ENCODE measurements at regions not wholly inside any gene's neighbourhood (a gene's known extent, or its start where the extent isn't known, plus 50 kb on each side); places are given as distances from the start of the nearest gene placed in this dataset.

- DNase-seq: no peak
- Histone ChIP-seq H3K27me3 (no peaks in the 10 kb centered on the region), H3K9me3 (no peaks in the 10 kb centered on the region), H3K36me3 (no peaks in the 10 kb centered on the region), H3K4me1 (no peaks in the 10 kb centered on the region), H3K4me3 (no peak overlapping the region), H3K27ac (no peak overlapping the region)
- in situ Hi-C loops (cut with MboI; ENCODE audit: low pct_ligation_motif_present in 1 of 4, low pct_unique_long_range_greater_than_20kb in 1 of 4, low sequenced_read_pairs in 3 of 4): no loop called here
- intact Hi-C loops (cut with DNase I; ENCODE audit: low total_unique reads): no loop called here
- no peak for TF ChIP-seq EP300 (IDR thresholded peaks at IDR 0.05; ENCODE audit: low read depth)
- TF ChIP-seq CTCF (IDR thresholded peaks at IDR 0.05): no peak
- no peak for TF ChIP-seq POLR2A (IDR thresholded peaks at IDR 0.05)
- TF ChIP-seq POLR2AphosphoS5 (IDR thresholded peaks at IDR 0.05): no peak
- WGBS, 2 donors (ENCODE audit: low coverage in 1 of 2): 86 to 98% methylated on average over 3 to 5 of the region's 5 CpGs
Observed at GRCh38 chr12:90153827-90154226, 445.2 kb upstream of the ATP2B1 start.

DNA sequence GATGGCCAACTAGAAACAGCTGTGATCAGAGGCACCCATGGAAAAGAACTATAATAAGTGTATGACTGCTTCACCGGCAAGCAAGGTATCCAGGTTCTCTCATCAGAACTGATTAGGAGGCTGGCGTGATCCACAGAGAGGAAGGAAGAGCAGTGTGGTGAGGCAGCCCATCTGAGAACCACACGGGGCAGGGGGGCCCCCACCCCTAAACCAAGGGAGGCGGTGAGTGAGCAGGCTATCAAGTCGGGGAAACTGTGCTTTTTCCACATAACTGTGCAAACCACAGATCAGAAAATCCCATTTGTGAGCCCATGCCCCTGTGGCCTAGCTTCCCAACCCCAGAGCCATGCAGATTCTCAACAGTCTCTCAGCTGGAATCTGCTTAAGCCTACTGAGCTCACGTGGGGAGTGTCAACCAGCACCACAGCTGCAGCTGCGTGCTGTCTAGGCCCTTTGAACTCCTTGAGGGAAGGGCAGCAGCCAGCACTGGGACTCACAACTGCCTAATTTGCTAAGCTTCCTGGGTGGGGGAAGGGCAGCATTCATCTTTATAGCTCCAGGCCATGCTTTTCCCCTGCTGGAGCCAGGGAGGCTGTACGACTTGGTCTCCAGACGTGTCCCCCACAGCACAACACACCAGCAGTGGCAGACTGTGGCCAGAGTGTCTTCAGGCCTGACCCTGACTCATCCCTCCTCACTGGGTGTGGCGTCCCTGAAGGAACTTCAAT lies 444.4 kb upstream of the ATP2B1 start:
- no peak for DNase-seq
- Histone ChIP-seq H3K36me3 (no peaks in the 10 kb centered on the region), H3K9me3 (no peaks in the 10 kb centered on the region), H3K4me3 (no peak overlapping the region), H3K27ac (no peak overlapping the region), H3K27me3 (no peaks in the 10 kb centered on the region), H3K4me1 (no peaks in the 10 kb centered on the region)
- TF ChIP-seq POLR2A (IDR thresholded peaks at IDR 0.05) (no peak), EP300 (IDR thresholded peaks at IDR 0.05; ENCODE audit: low read depth) (no peak), POLR2AphosphoS5 (IDR thresholded peaks at IDR 0.05) (no peak), CTCF (IDR thresholded peaks at IDR 0.05) (no peak)
- in situ Hi-C loops (cut with MboI; ENCODE audit: low pct_ligation_motif_present in 1 of 4, low pct_unique_long_range_greater_than_20kb in 1 of 4, low sequenced_read_pairs in 3 of 4) (no loop called here), intact Hi-C loops (cut with DNase I; ENCODE audit: low total_unique reads) (no loop called here)
- 64 to 100% methylated on average over 1 to 10 of the region's 10 CpGs for WGBS, 2 donors (ENCODE audit: low coverage in 1 of 2)

DNA sequence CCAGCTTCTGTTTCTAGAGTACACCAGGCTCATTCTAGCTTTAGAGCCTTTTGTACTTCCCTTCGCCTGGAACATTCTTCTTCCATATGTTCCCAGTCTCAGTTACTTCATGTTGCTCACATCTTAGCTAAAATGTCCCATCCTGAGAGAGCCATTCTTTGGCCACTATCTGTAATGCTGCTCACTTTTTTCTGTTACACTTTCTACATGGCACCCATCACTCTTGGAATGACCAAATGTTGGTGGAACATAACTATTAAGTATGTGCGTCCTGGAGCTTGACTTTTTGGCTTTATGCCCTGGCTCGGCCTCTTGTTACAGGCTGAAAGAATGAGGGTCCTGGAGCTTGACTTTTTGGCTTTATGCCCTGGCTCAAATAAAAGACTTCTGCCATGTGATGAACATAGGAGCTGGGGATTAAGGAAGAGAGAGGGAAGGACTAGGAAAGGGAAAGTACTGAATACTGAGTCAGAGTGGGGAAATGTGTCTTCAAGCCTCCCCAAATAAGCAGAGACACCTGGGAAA lies 442.9 kb upstream of the ATP2B1 start:
- 85 to 100% methylated on average over 1 to 3 of the region's 3 CpGs for WGBS, 2 donors (ENCODE audit: low coverage in 1 of 2)
- H3K9me3 ChIP-seq: no peaks in the 10 kb centered on the region
- in situ Hi-C loops (cut with MboI; ENCODE audit: low pct_ligation_motif_present in 1 of 4, low pct_unique_long_range_greater_than_20kb in 1 of 4, low sequenced_read_pairs in 3 of 4): no loop called here

GRCh38 chr12:90149453-90149852 lies 440.8 kb upstream of the ATP2B1 start:
- no peak for DNase-seq

More for the DNA sequence above, 442.9 kb upstream of the ATP2B1 start:
- Histone ChIP-seq H3K27me3 (no peaks in the 10 kb centered on the region), H3K4me3 (no peak overlapping the region), H3K4me1 (no peaks in the 10 kb centered on the region), H3K27ac (no peak overlapping the region), H3K36me3 (no peaks in the 10 kb centered on the region)
- TF ChIP-seq CTCF (IDR thresholded peaks at IDR 0.05) (no peak), EP300 (IDR thresholded peaks at IDR 0.05; ENCODE audit: low read depth) (no peak), POLR2AphosphoS5 (IDR thresholded peaks at IDR 0.05) (no peak), POLR2A (IDR thresholded peaks at IDR 0.05) (no peak)
- DNase-seq: no peak
- intact Hi-C loops (cut with DNase I; ENCODE audit: low total_unique reads): no loop called here

More at GRCh38 chr12:90149453-90149852, 440.8 kb upstream of the ATP2B1 start:
- Histone ChIP-seq H3K27ac (no peak overlapping the region), H3K9me3 (no peaks in the 10 kb centered on the region), H3K27me3 (no peaks in the 10 kb centered on the region), H3K4me1 (no peaks in the 10 kb centered on the region), H3K36me3 (no peaks in the 10 kb centered on the region), H3K4me3 (no peak overlapping the region)
- intact Hi-C loops (cut with DNase I; ENCODE audit: low total_unique reads) (no loop called here), in situ Hi-C loops (cut with MboI; ENCODE audit: low pct_ligation_motif_present in 1 of 4, low pct_unique_long_range_greater_than_20kb in 1 of 4, low sequenced_read_pairs in 3 of 4) (no loop called here)
- 82 to 93% methylated on average over 1 of the region's 1 CpG for WGBS, 2 donors (ENCODE audit: low coverage in 1 of 2)
- no peak for TF ChIP-seq CTCF (IDR thresholded peaks at IDR 0.05)
- no peak for TF ChIP-seq EP300 (IDR thresholded peaks at IDR 0.05; ENCODE audit: low read depth)
- TF ChIP-seq POLR2AphosphoS5 (IDR thresholded peaks at IDR 0.05): no peak
- TF ChIP-seq POLR2A (IDR thresholded peaks at IDR 0.05): no peak

Measured in transverse colon (tissue), 4 donors.